ENCODE measurements at regions not wholly inside any gene's neighbourhood (a gene's known extent, or its start where the extent isn't known, plus 50 kb on each side); places are given as distances from the start of the nearest gene placed in this dataset.
"Not testable (repeated sequence)": the region's sequence is repeated elsewhere in the genome, so short reads cannot be mapped to it uniquely, and the experiment has no call there.

DNA sequence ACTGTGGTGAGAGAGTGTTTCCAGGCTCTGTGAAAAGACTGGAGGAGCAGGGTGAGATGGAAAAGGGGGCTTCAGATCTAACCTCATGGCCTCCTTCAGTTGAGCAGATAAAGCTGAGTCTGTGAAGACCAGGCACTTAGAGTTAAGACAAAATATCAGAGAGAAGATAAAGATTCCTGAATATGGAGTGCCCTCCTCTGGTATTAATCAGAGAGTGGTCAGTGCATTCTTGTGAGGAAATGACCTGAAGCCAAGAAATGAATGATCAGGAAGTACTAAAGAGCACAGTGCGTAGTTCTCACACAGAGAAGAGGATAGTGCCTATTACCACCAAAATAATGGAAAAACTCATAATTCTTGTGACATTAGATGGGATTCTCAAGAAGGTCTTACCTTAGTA, 1417.0 kb upstream of the ACO1 start:
- no peak for DNase-seq

DNA sequence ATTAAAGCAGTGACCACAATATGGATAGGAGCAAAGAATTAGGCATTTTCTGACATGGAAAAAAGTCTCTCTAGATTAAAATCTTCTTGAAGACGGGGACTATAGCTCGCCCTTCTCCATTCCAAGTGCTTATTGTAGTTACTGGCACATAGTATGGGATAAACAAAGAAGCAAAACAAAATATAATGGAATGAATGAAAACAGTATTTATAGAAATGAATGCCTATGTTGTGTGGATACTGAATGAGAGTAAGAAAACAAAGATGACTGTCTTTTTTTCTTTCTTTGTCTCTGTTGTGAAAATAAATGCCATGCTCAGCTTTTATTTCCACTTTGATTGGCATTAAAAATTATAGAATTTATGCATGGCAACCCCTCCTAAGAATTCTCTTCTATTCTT, 1414.3 kb upstream of the ACO1 start:
- DNase-seq: no peak

DNA sequence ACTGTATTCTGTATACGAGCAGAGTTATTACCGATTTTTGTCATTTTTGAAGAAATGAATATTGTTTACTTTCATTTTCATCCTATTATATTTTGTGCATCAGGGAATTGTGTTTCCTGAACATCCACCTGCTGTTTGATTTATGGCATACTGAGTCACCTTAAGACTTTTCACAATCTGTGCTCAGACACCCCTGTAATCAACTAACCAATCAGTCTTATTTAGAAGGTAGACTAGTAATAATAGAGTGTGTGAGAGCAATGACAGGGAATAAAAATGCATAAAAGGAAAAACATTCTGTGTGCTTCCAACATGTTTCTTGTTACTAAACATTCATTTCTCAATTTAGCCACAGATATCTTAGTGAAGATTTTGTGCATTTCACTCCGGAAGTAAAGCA, 1413.6 kb upstream of the ACO1 start:
- no peak for DNase-seq

DNA sequence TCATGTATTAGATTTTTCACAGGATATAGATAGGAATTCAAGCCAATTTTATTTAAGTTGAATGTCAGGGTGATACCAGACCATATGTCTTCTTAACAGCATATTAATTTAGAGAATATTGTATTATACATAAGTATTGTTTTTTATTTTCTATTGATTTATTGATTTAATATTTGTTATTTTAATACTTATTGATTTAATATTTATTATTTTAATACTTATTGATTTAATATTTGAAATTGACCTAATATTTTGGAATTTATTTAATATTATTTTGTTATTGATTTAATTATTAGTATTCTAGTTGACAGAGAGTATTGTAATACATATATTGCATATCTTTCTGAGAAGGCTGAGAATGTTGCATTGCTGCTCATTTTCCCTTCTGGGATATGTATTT, 1411.8 kb upstream of the ACO1 start:
- no peak for DNase-seq

DNA sequence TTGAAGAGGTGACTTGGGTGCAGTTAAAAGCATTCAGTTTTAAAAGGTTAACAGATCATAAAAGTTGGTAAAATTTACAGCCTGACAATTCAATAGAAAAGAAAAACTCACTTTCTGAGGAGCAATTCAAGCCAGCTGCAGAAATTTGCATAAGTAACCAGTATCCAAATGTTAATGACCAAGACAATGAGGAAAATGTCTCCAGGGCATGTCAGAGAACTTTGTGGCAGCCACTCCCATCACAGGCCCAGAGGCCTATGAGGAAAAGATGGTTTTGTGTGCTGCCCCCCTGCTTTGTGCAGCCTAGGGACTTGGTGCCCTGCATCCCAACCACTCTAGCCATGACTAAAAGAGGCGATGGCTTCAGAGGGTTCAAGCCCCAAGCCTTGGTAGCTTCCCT, 1406.5 kb upstream of the ACO1 start:
- DNase-seq: no peak

DNA sequence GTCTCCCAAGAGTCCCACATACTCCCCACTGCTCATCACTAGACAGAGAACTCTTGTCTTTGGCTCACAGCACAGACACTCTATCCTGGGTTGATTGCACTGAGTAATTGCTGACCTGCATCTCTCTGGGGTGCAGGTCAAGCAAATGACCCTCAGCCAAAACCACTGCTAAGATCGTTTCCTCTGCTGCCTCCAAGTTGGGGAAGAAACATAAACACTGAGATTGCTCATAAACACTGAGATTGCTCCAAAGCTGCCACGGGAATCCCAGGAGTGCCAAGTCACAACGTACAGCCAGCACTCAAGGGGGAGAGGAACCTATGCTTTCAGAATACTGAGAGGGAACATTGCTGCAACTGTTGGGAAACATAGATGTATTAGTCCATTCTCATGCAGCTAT, 1402.1 kb upstream of the ACO1 start:
- no peak for DNase-seq

DNA sequence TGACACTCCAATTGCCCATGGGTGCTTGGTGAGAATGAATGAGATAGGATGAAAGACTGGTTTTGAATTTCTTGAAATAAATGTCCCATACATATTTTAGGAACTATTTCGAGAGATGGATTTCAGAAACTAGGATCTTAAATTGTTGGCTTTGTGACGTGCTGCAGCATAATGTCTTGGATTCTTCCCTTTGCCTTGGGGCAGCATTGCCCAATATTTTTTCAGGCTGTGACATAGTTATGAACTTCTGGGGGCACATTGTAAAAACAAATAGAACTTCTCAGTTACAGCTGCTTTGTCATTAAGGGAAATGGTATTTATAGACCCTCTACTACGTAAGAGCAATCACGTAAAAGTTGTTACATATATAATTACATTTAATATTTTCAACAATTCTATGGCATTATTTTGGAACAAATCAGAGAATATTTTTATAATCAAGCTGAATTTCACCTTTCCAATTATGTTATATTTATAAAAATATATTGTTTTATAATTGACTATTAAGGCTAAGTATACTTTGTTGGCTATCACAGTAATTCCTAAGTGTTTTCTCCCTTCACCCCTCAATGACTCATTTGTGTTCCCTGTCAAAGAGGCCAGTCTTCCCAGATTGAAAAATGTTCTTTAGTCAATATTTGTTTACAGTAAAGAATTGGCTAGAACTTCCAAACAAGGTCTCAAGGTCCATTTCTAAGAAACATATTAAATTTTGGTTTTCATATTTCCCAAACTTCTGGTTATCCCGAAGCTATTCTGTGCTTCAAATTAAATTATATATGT, 1388.3 kb upstream of the ACO1 start:
- DNase-seq: no peak

DNA sequence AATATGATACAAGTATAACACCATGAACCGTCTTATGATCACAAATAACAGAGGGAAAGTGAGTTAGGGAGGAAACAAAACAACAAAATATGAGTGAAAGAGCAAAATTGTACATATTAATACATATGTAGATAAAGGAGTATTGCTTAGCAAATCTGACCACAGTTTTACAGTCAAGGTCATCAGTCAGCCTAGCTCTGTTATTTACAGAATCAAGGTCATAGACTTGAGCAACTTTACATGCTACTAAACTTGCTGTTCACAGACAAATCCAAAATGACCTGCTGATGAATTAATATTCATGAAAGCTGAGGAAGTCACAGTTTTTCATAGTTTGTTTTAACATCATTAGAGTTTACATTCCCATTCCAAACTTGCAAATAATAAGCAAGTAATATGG, 1387.7 kb upstream of the ACO1 start:
- DNase-seq: no peak

DNA sequence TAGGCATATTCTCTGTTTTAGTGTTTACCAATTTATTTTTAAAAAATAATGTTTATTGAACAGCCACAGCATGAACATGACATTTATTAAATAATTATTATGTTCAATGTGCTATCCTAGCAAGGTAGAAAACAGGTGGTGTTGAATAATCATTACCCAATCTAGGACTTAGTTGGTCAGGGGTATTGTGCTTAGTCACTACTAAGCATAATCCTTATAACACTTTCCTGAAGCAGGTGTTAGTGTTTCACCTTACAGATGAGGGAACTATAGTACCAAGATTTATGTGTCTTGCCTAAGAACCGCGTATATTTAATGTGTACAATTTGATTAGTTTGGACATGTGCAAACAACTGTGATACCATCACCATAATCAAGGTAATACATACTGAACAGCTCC, 1387.2 kb upstream of the ACO1 start:
- no peak for DNase-seq

DNA sequence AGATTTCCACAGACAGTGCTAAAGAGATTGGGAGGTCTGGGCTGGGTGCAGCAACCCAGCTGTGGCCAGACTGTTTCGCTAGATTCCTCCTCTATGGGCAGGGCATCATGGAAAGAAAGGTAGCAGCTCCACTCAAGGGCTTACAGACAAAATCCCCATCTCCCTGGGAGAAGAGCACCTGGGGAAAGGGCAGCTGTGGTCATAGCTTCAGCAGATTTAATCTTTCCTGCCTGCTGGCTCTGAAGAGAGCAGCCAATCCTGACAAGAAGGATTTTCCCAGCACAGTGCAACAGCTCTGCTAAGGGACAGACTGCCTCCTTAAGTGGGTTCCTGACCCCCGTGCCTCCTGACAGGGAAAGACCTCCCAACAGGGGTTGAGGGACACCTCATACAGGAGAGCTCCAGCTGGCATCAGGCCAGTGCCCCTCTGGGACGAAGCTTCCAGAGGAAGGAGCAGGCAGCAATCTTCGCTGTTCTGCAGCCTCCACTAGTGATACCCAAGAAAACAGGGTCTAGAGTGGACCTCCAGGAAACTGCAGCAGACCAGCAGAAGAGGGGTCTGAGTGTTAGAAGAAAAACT, 1379.3 kb upstream of the ACO1 start:
- DNase-seq: no peak

DNA sequence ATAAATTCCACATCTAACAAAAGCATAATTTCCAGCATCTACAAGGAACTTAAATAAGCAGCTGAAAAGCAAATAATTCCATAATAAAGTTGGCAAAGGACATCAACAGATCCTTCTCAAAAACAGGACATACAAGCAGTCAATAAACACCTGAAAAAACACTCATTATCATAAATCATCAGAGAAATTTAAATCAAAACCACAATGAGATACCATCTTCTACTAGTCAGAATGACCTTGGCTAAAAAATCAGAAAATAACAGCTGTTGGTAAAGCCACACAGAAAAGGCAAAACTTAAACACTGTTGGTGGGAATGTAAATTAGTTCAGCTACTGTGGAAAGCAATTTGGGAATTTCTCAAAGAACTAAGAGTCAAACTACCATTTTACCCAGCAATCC, 1371.1 kb upstream of the ACO1 start:
- no peak for DNase-seq

DNA sequence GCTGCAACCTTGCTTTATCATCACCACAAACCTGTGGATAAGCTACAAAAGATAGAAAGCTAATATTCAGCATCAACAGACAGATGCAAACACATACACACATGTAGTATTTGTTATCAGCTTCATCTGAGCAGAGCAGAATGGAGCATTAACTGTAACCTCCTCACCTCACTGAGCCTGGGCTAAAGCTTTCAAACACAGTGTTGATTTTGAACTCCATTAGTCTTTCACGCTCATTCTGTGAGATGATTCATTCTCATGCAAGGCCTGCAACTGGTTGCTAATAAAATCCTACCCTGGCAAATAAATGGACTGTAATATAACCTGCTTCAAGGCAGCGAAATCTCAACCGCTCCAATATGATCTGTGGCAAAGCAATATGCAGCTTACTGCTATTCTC, 1360.6 kb upstream of the ACO1 start:
- no peak for DNase-seq

DNA sequence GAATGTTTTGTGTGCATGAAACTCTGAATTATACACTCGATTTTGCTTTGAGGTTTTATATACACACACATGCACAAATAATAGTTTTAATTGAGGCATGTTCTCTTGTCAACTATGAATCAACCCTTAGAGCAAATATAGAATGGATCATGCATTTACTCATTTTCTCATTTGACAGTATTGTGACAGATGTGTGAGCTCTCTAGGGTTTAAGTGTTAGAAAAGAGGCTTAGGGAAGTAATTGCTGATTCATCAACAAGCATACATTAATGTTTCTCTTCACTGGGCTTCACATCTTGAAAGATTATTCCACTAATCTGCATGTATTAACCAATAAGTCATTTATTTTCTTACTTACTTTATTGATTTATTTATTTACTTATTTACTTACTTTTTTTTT, 1356.8 kb upstream of the ACO1 start:
- DNase-seq: no peak

DNA sequence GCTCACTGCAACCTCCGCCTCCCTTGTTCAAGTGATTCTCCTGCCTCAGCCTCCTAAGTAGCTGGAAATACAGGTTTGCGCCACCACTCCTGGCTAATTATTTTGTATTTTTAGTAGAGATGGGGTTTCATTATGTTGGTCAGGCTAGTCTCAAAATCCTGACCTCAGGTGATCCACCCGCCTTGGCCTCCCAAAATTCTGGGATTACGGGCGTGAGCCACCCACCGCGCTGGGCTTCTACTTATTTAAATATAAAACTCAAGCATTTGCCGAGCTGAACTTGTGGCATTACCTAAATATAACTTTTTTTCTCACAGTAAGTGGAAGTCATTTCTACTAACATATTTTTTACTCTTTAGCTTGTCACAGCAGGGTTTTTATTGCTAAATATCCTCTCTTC, 1356.3 kb upstream of the ACO1 start:
- no peak for DNase-seq

DNA sequence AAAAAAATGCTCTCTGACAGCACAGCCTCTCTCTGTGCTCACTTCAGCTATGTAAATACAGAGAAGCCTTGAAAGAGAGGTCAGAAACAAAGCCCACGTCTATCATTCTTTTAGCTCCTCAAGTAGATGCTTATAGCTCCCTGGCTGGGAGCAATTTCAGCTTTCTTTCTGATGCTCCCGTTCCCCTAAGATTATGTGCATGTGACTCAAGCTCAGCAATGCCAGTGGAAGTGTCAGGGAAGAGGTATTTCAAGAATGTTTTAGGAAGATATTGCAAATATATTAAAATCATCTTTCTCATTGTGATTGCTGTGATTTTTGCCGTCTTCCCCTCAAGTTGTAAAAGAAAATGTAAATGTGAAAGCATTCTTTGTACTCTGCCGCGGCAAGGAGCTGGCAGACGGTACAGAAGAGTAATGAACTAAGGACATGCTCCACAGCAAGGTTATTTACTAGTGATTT, 1353.7 kb upstream of the ACO1 start:
- no peak for DNase-seq

DNA sequence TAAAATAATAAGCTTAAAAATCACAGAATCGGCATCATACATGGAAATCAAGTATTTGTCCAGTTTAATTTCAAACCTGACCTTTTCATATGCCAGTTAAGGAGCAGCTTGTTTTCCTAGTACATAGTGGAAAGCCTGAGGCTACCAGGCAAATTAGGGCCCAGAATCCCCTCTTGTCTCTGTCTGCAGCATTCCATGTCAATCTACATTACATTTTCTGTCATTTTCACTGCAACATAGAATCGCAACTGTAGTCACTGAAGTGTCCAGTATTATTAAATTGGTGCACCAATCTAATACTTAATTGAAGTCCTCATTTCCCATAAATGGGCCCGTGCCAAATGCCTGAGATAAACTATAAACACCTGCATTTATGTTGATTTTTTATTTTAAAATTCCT, 1352.2 kb upstream of the ACO1 start:
- DNase-seq: no peak

DNA sequence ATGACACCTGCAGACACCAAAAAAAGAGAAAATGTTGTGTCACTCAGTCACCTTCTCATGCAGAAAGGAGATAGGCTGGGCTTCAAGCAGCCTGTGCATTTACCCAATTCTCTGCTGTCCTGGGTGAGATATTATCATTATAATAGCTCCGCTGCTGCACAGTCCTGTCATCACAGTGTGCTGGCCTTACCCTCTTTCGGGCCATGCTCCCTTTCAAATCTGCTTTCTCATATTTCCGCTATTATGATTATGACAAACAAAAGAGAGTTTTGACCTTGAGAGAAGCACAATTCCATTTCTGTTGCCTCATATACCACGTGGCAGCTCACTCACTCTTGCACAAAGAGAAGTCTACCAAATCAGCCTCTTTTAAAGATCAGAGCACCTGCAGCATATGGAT, 1350.1 kb upstream of the ACO1 start:
- DNase-seq: no peak

DNA sequence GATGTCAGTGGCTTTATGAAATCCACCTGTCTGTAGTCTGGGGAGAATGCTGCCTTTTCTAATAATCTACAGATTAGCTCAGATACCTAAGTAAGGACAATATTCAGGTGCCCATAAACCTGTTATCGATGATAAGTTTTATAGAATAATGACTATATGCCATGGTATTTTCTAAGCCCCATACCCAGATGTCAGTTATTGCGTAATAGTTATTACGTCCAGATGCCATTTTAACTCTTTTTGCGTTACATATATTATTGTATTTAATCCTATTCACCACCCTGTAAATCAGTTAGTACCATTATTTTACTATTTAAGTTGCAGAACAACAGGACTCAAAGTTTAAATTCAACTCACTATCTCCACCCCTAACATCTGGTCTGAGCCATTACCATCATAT, 1343.9 kb upstream of the ACO1 start:
- no peak for DNase-seq

DNA sequence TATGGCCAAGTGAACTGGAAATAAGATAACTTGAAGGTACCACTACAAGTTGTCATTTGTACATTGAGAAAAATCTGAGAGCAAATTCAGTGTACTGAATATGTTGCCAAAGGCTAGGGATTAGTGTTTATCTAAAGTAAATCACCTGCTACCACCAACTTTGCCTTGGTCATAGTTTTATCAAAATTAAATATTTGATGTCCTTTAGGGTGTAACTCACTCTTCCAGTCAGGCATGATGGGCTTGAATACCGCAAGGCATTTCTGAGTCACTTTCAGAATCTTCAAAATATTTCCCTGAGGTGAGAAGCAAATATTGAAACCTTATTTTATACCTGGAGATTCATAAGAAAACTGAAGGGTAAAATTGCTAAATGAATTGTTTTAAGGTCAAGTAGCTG, 1338.6 kb upstream of the ACO1 start:
- DNase-seq: no peak

DNA sequence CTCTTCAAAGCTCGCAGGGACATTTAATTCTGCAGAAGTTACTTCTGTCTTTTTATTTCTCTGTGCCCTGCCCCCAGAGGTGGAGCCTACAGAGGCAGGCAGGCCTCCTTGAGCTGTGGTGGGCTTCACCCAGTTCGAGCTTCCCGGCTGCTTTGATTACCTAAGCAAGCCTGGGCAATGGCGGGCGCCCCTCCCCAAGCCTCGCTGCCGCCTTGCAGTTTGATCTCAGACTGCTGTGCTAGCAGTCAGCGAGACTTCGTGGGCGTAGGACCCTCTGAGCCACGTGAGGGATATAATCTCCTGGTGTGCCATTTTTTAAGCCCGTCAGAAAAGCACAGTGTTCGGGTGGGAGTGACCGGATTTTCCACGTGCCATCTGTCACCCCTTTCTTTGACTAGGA, 1322.9 kb upstream of the ACO1 start:
- not testable (repeated sequence) for DNase-seq

DNA sequence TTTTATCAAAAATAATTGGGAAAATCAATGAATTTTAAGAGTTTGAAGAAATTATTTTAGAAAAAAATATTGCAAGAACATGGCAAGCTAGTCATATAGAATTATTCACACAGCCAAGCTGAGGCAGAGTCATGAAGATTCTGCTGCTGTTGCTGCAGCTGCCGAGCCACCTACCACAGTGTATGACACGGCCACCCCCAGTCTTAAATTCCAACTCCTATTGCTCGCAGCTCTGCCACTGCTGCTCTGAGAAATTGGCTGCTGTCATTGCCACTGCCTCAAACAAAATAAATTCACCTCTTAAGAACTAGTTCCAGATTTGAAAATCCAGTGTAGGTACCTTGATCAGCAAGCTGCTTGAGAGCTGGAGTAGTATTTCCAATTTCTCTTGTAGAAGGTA, 1318.8 kb upstream of the ACO1 start:
- DNase-seq: no peak

DNA sequence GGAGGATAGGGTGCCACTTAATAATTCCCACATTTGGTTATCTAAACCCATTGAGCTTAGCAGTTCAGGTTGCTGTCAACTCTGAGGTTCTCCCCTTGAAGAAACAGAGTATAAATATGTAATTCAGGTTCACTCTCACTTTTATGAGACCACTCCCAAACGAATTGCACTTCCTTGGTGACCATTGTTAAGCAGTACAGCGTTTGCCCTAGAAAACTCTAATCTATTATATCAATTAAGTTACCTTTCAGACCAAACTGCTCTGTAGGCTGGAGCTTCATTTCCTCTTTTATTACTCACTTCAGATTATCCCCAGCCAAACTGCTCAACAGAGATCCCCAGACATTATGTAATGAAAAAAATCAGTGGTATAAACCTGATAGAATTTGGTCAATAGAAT, 1317.0 kb upstream of the ACO1 start:
- DNase-seq: no peak

DNA sequence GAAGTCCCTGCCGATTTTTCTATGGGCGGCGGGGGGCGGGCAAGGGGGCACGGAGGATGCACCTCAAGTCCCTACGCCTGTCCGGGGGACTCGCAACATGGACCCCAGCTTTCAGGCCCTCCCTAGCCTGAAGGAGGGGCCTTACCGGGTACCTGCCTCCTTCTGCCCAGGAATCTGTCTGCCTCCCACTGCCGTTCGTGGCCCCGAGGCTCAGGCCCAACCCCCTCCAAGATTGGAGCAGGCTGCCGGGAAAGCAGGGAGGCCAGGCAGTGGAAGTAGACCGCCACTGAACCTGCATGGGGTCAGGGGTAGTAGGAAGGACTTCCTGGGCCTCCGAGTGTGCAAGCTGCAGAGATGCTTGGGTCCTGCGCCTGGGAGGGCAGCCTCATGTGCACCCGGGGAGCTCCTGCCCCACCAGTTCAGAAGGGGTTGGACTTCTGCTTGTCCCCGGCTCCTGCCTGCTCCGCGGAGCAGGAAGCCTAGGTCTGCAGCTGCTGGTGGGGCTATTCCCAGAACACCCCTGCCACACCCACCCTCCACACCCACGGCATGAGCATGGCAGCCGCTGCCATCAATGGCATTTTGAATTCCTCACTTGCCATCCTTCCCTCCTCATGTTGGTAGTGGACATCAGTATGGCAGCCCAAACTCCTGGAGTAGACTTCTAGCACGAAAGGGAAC, 1312.7 kb upstream of the ACO1 start:
- no peak for DNase-seq

DNA sequence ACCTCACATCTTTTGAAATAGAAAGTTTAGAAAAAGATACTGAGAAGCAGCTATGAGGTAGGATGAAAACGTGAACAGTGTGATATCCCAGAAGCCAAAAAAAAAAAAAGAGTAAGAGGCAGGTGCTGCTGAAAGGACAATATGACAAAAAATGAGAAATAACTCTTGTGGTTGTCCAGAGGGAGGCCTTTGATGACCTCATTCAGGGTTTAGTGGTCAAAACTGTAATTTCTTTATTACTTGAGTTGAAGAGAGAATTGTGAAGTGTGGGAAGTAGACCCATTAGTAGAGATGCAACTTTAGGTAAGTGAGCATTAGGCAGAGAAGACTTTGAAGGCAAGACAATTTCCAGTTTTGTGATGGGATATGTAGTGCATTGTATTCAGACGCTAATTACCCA, 1306.3 kb upstream of the ACO1 start:
- no peak for DNase-seq

DNA sequence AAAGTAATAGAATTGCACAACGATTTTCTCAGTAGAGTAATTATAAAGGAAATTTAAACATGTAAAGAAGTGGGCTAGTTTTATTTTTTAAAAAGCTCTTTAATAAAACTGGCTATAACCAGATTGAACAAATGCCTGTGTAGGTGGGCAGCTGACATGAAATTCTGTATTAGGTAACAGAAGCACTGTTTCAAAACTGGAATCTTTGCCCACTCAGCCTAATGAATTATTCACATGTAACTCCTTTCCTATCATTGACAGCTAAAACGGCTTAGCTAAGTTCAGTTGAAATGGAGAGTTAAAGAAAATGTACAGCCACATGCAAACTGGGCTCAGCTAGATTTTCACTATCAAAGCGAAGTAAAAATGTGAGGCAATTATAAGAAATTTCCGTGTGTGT, 1300.1 kb upstream of the ACO1 start:
- DNase-seq: no peak

Data from bone marrow (tissue), 2 donors.